ENCODE measurements at regions not wholly inside any gene's neighbourhood (a gene's known extent, or its start where the extent isn't known, plus 50 kb on each side); places are given as distances from the start of the nearest gene placed in this dataset.

DNA sequence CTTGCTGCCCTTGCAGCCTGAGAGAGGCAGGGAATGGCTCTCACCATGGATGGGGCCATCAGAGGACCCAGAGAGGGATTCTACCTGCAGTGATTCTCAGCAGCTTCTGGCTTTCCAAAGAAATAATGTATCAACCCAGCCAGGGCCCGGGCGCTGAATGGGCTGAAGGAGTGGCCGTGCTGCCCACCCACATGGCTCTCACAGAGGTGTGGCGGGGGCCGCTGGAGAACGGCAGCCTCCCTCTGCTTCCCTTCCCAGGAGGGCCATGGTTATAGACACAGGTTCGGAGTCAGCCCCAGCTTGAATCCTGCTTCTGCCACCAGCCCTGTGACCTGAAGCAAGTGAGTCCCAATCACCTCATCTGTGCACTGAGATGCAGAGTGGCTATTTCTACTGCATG lies 82.7 kb downstream of the THAP12 start:
- no peak overlapping the region for H3K9ac ChIP-seq (ENCODE audit: control insufficient read depth, insufficient read depth, low read length)
- no peak overlapping the region for H2AFZ ChIP-seq (ENCODE audit: control insufficient read depth, low read depth, low read length)
- no peaks in the 10 kb centered on the region for H3K36me3 ChIP-seq (ENCODE audit: control insufficient read depth in 2 of 2, insufficient read depth in 2 of 2, low read length in 1 of 2)
- CTCF ChIA-PET, result no interaction called here
- 76% methylated on average over 6 of the region's 7 CpGs for WGBS (ENCODE audit: insufficient coverage, insufficient replicate concordance, low lambda C conversion rate, missing lambda C conversion rate)
- H3K27me3 ChIP-seq (replicated peaks in 1 of 2; ENCODE audit: control insufficient read depth in 2 of 2, insufficient read depth in 2 of 2, low read length in 1 of 2), result no peaks in the 10 kb centered on the region; a peak in 3 of 4 replicates
- no peak overlapping the region for H3K4me3 ChIP-seq
- in situ Hi-C loops (cut with MboI), result no loop called here
- RAD21 ChIA-PET (ENCODE audit: unreplicated experiment), result no interaction called here
- DNase-seq (ENCODE audit: low read depth, low spot score), result no peak
- H3K4me2 ChIP-seq (ENCODE audit: control insufficient read depth, insufficient read depth), result no peak overlapping the region
- H3K4me1 ChIP-seq (ENCODE audit: control insufficient read depth, insufficient read depth, low read length), result peaks cover 1% of the 10 kb centered on the region
- TF ChIP-seq NKRF (conservative IDR thresholded peaks at IDR 0.05) (no peak), MXI1 (IDR thresholded peaks at IDR 0.05; ENCODE audit: low read depth, low read length) (no peak), POU2F2 (IDR thresholded peaks at IDR 0.05; ENCODE audit: borderline replicate concordance, low read depth, low read length) (no peak), SIX5 (IDR thresholded peaks at IDR 0.05; ENCODE audit: low read depth, low read length, severe bottlenecking) (no peak), MAX (IDR thresholded peaks at IDR 0.05; ENCODE audit: low read depth, low read length) (no peak), RBBP5 (conservative IDR thresholded peaks at IDR 0.05) (no peak), IKZF2 (IDR thresholded peaks at IDR 0.05) (no peak), NFXL1 (IDR thresholded peaks at IDR 0.05; ENCODE audit: borderline replicate concordance) (no peak), SPI1 (IDR thresholded peaks at IDR 0.05; ENCODE audit: borderline replicate concordance, insufficient read depth, low read depth, low read length) (no peak), EGR1 (IDR thresholded peaks at IDR 0.05; ENCODE audit: borderline replicate concordance in 1 of 2, low read depth in 2 of 2, low read length in 2 of 2) (no peak), HDGF (IDR thresholded peaks at IDR 0.05) (no peak), BRCA1 (IDR thresholded peaks at IDR 0.05; ENCODE audit: low read depth, low read length) (no peak), BCL11A (IDR thresholded peaks at IDR 0.05; ENCODE audit: low read depth, low read length) (no peak), SUZ12 (IDR thresholded peaks at IDR 0.05; ENCODE audit: unreplicated experiment) (no peak), HDAC6 (IDR thresholded peaks at IDR 0.05; ENCODE audit: unreplicated experiment) (no peak)
- intact Hi-C loops (cut with micrococcal nuclease; ENCODE audit: unreplicated experiment), result no loop called here
- no peak for FAIRE-seq
- no peak overlapping the region for H3K27ac ChIP-seq (ENCODE audit: control insufficient read depth, insufficient read depth)
- SMC1A ChIA-PET (ENCODE audit: uncharacterized antibody, unreplicated experiment), result no interaction called here
- BruUV-seq (replicated peaks), result no TSS peak
- no peak for ATAC-seq
- H3K79me2 ChIP-seq (ENCODE audit: control insufficient read depth, insufficient read depth, low read length), result no peaks in the 10 kb centered on the region
- no peaks in the 10 kb centered on the region for H3K9me3 ChIP-seq (replicated peaks; ENCODE audit: control insufficient read depth, insufficient read depth, low read length)
- H4K20me1 ChIP-seq (ENCODE audit: control insufficient read depth, insufficient read depth), result no peaks in the 10 kb centered on the region
- POLR2A ChIA-PET, result no interaction called here
